Adipocyte (in vitro differentiated cells): ENCODE measurements at regions not wholly inside any gene's neighbourhood (a gene's known extent, or its start where the extent isn't known, plus 50 kb on each side); places are given as distances from the start of the nearest gene placed in this dataset.

Experiments used
- DNase-seq: peaks from one replicate; pipeline ENCODE4 v3.0.0-alpha.2; 2015; ENCODE audit warnings: low read depth
- H3K27me3 ChIP-seq: replicated peaks from 2 replicates; pipeline ENCODE4 v1.7.0; 2013; ENCODE audit warnings: mild to moderate bottlenecking, low read length, moderate library complexity; ENCODE audit not compliant: control insufficient read depth, insufficient read depth
- H3K36me3 ChIP-seq: 2 replicates; pipeline ENCODE4 v1.7.0; 2013; ENCODE audit warnings: low read length, mild to moderate bottlenecking, moderate library complexity; ENCODE audit not compliant: control insufficient read depth, insufficient read depth, severe bottlenecking
- H3K4me1 ChIP-seq: 2 replicates; pipeline ENCODE4 v1.7.0; 2013; ENCODE audit warnings: mild to moderate bottlenecking, low read length, moderate library complexity; ENCODE audit not compliant: control insufficient read depth, insufficient read depth
- H3K4me3 ChIP-seq: 2 replicates; pipeline ENCODE4 v1.7.0; 2013; ENCODE audit warnings: mild to moderate bottlenecking, low read length, moderate library complexity
- H3K9ac ChIP-seq: 2 replicates; pipeline ENCODE4 v1.7.0; 2013; ENCODE audit warnings: mild to moderate bottlenecking, low read length, moderate library complexity
- H3K9me3 ChIP-seq: 2 replicates; pipeline ENCODE4 v1.7.0; 2013; ENCODE audit warnings: mild to moderate bottlenecking, low read length, moderate library complexity; ENCODE audit not compliant: control insufficient read depth

DNA sequence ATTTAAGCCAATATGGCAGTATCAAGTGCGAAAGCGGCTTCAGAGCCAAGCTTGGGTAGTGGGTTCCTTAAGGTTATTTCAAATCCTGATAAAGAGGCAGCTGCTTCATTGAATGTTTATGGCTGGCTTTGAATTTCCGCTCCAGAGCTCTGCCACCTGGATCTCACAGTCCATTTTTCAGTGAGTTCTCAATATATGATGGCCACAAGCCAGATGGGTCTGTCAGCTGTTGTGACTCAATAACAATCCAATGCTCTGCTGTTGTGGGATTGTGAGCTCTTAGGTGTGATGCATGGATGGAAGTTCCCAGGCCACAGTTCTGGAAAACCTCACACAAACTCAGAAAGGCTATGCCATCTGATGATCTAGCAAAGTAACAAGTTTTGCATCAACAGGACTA is 743.8 kb upstream of the LRRN3 start:
- Histone ChIP-seq H3K4me3 (no peak overlapping the region), H3K9me3 (no peaks in the 10 kb centered on the region), H3K36me3 (no peaks in the 10 kb centered on the region), H3K27me3 (no peaks in the 10 kb centered on the region), H3K4me1 (no peaks in the 10 kb centered on the region), H3K9ac (no peak overlapping the region)
- DNase-seq, result no peak

DNA sequence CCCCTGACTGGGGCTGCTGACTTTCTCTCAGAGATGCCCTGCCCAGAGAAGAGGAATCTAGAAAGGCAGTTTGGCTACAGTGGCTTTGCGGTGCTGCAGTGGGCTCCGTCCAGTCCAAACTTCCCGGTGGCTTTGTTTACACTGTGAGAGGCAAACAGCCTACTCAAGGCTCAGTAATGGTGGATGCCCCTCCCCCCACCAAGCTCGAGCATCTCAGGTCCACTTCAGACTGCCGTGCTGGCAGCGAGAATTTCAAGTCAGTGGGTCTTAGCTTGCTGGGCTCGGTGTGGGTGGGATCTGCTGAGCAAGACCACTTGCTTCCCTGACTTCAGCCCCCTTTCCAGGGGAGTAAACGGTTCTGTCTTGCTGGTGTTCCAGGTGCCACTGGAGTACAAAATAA is 734.5 kb upstream of the LRRN3 start:
- no peaks in the 10 kb centered on the region for H3K36me3 ChIP-seq
- no peak overlapping the region for H3K9ac ChIP-seq
- no peaks in the 10 kb centered on the region for H3K27me3 ChIP-seq
- no peak overlapping the region for H3K4me3 ChIP-seq
- no peaks in the 10 kb centered on the region for H3K4me1 ChIP-seq
- DNase-seq, result no peak
- H3K9me3 ChIP-seq, result no peaks in the 10 kb centered on the region

DNA sequence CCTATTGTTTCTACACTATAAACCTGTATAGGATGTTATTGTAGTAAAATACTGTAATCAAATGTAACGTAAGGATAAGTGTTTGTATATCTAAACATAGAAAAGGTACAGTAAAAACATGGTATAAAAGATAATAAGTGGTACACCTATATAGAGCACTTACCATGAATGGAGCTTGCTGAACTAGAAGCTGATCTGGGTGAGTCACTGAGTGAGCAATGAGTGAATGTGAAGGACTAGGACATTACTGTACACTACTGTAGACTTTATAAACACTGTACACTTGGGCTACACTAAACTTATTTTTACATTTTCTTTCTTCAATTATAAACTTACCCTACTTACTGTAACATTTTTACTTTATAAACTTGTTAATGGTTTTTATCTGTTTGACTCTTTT is 732.9 kb upstream of the LRRN3 start:
- H3K4me3 ChIP-seq, result no peak overlapping the region
- no peaks in the 10 kb centered on the region for H3K4me1 ChIP-seq
- H3K9me3 ChIP-seq, result no peaks in the 10 kb centered on the region
- no peaks in the 10 kb centered on the region for H3K36me3 ChIP-seq
- no peaks in the 10 kb centered on the region for H3K27me3 ChIP-seq
- peak; percentile 17 for DNase-seq
- no peak overlapping the region for H3K9ac ChIP-seq

DNA sequence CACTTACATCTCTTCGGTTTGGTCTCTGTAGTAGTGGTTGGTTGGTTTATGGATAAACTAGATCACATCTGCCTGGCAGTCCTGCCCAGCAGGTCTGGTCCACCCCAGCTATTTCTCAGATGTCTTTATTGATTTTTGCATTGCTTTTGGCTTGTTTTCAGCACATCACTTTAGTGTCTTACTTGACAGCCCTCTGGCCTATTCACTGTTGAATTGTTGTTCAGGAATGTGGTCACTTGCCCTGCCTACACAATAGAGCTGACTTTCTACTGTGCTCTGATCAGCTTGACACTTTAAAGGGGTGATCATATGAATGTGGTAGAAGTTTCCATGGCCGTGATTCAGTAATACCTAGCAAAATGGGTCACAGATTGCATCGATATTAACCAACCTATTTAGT is 719.2 kb upstream of the LRRN3 start:
- H3K9ac ChIP-seq, result no peak overlapping the region
- no peaks in the 10 kb centered on the region for H3K27me3 ChIP-seq
- DNase-seq, result no peak
- H3K4me3 ChIP-seq, result no peak overlapping the region
- H3K36me3 ChIP-seq, result no peaks in the 10 kb centered on the region
- H3K4me1 ChIP-seq, result no peaks in the 10 kb centered on the region
- H3K9me3 ChIP-seq, result no peaks in the 10 kb centered on the region

DNA sequence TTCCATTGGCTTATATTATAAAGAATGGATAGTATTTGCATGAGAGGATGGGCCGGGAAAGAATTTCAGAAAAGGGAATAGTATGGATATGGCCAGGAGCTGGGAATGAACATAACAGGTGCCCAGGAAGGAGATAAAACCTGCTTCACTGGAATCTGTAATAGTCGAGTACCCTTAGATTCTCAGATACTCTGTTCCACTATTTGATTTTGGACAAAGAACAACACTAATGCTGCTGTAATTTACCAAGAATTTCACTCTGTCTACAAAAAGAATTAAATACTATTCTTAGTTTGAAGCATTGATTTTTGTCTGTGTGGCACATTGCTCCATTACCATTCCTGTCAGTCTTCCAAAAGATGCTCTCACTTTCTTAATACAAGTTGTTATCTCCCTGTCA is 718.2 kb upstream of the LRRN3 start:
- no peaks in the 10 kb centered on the region for H3K27me3 ChIP-seq
- no peaks in the 10 kb centered on the region for H3K4me1 ChIP-seq
- no peak for DNase-seq
- H3K4me3 ChIP-seq, result no peak overlapping the region
- H3K36me3 ChIP-seq, result no peaks in the 10 kb centered on the region
- H3K9me3 ChIP-seq, result no peaks in the 10 kb centered on the region
- no peak overlapping the region for H3K9ac ChIP-seq

DNA sequence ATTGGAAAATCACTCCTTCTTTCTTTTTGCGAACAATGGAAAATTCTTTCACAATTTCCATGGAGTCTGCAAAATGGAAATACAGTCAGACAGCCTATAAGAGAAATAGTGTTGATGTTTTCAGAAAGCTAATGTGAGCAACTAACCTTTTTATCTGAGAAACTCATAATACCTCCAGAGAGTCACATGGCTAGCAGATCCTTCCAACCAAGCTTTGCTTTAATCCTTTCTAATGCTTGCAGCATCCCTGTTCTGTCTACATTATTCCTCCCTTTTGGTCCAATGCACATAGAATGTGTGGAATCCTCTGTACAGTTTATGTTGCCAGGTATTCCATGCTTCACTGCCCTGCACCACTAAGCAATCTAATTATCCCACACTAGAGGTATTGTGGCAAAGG is 717.5 kb upstream of the LRRN3 start:
- no peak for DNase-seq
- Histone ChIP-seq H3K9me3 (no peaks in the 10 kb centered on the region), H3K9ac (no peak overlapping the region), H3K4me1 (no peaks in the 10 kb centered on the region), H3K4me3 (no peak overlapping the region), H3K27me3 (no peaks in the 10 kb centered on the region), H3K36me3 (no peaks in the 10 kb centered on the region)

DNA sequence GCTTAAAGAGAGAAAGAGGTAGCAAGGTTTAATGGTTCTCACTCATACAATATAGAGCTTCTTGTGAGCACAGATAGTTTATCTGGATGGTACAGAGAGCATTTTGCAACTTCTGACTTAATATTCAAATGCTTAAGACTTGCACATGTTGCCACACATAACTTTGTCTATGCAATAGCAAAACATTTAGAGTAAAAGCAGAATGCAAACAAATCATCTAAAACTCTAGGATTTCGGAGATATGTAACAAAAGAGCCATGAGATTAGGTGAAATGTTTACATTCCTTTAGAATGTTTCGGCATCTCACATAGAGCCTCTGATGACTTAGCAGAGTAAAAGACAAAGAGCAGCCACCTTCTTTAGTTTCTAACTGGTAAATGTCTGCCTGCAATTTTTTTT is 717.1 kb upstream of the LRRN3 start:
- DNase-seq, result peak; percentile 59
- Histone ChIP-seq H3K9ac (no peak overlapping the region), H3K36me3 (no peaks in the 10 kb centered on the region), H3K27me3 (no peaks in the 10 kb centered on the region), H3K4me1 (no peaks in the 10 kb centered on the region), H3K4me3 (no peak overlapping the region), H3K9me3 (no peaks in the 10 kb centered on the region)

DNA sequence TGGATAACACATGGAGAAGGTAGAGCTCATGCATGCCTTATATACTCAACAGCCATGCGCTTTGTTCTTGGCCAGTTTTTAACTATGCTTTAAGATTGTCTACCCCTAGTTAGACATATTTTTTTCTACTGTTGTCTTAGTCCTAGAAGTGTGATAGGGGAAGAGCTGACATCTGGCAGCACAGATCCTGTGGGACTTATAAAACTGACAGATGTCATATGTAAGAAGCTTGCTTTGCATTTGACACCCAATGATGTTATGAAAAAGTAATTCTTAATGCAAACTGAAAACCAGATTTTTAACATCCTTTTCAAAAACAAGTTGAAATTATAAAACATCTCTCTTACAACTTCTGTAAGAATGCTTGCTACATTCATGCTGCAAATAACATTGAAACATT is 715.9 kb upstream of the LRRN3 start:
- Histone ChIP-seq H3K4me1 (no peaks in the 10 kb centered on the region), H3K9ac (no peak overlapping the region), H3K9me3 (no peaks in the 10 kb centered on the region), H3K27me3 (no peaks in the 10 kb centered on the region), H3K4me3 (no peak overlapping the region), H3K36me3 (no peaks in the 10 kb centered on the region)
- no peak for DNase-seq

DNA sequence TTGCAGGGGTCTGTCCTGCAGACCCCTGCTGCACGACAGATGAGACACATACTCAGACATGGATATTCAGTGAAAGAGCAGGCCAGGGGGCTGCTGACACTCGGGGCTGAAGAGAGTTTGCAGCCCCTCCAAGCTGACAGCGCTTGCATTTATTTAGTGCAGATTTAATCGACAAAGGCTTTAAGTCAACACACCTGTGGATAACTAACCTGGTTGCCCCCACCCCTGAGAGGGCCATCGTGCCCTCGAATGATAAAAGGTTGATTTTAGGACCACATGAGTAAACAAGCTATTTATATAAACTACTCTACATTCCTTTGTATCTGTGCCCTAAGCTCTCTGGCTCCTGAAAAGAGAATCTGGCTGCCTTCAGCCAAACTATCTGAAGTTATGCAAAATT is 708.2 kb upstream of the LRRN3 start:
- Histone ChIP-seq H3K4me3 (no peak overlapping the region), H3K9ac (no peak overlapping the region), H3K36me3 (no peaks in the 10 kb centered on the region), H3K9me3 (no peaks in the 10 kb centered on the region), H3K4me1 (no peaks in the 10 kb centered on the region), H3K27me3 (no peaks in the 10 kb centered on the region)
- DNase-seq, result no peak

DNA sequence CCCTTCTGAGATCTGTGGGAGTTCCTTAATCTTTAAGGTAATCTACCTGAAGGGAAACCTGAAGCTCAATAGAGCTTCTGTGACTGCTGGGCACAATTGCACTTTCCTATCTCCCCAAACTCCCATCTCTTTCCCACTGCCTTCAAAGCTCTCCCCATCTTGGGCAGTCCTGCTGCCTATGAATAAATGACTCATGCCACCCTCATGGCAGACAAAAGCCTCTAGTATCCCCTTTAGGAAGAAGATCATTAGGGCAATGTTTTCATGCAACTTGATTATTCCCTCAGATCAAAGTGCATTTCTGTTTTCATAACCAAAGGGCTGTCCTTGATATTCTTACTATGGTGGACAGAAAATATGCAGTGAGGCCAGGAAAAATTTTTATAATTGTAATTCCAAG is 704.9 kb upstream of the LRRN3 start:
- no peak overlapping the region for H3K9ac ChIP-seq
- no peaks in the 10 kb centered on the region for H3K4me1 ChIP-seq
- no peaks in the 10 kb centered on the region for H3K9me3 ChIP-seq
- H3K27me3 ChIP-seq, result no peaks in the 10 kb centered on the region
- H3K36me3 ChIP-seq, result no peaks in the 10 kb centered on the region
- no peak for DNase-seq
- H3K4me3 ChIP-seq, result no peak overlapping the region

DNA sequence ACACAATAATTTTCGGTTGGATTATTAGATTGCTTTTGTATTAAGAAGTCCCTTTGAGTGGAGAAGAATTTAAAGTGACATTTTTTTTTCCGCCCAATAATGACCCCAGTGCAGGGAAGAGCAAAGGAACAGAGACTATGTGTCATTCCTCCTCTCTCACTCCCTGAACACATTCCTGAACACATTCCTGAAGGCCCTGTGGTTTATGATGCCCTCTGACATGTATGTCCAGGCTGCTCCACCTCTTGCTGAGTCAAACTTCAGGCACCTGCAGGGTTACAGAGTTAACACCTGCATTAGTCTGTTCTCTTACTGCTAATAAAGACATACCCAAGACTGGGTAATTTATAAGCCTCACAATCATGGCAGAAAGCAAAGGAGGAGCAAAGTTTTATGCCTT is 704.0 kb upstream of the LRRN3 start:
- Histone ChIP-seq H3K4me1 (no peaks in the 10 kb centered on the region), H3K27me3 (no peaks in the 10 kb centered on the region), H3K4me3 (no peak overlapping the region), H3K9me3 (no peaks in the 10 kb centered on the region), H3K9ac (no peak overlapping the region), H3K36me3 (no peaks in the 10 kb centered on the region)
- peak; percentile 22 for DNase-seq

DNA sequence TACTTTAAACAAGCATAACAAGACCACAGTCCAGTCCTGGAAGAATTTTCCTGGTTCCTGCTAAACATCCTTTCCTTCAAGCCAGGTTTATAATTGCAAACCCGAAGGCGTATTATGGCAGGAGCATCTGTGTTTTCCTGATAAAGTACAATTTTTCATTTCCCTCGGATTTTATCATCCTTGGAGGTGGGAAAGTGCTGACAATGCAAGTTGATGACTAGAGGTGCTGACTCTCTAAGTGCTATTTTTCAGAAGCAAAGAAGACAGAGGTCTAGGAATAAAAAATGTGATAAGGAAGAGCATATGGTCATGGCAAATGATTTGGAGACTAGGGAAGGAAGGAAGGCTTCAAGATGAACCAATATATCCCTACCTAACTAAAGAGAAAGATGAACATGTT is 703.2 kb upstream of the LRRN3 start:
- DNase-seq, result no peak
- no peak overlapping the region for H3K4me3 ChIP-seq
- no peaks in the 10 kb centered on the region for H3K36me3 ChIP-seq
- H3K9me3 ChIP-seq, result no peaks in the 10 kb centered on the region
- no peaks in the 10 kb centered on the region for H3K27me3 ChIP-seq
- H3K9ac ChIP-seq, result no peak overlapping the region
- H3K4me1 ChIP-seq, result no peaks in the 10 kb centered on the region
